ENCODE measurements at regions not wholly inside any gene's neighbourhood (a gene's known extent, or its start where the extent isn't known, plus 50 kb on each side); places are given as distances from the start of the nearest gene placed in this dataset.

GRCh38 chr11:42625757-42626665, 685.8 kb upstream of the API5 start:
- ATAC-seq, result no peak

- ATAC-seq, result no peak
These were observed 680.5 kb upstream of the API5 start for GRCh38 chr11:42631220-42631843.

GRCh38 chr11:42646959-42647358, 664.8 kb upstream of the API5 start:
- no peak for ATAC-seq

GRCh38 chr11:42647993-42648392, 663.8 kb upstream of the API5 start:
- no peak for ATAC-seq

- ATAC-seq, result no peak
These were observed 660.2 kb upstream of the API5 start for GRCh38 chr11:42651621-42652020.

GRCh38 chr11:42657169-42657568, 654.6 kb upstream of the API5 start:
- ATAC-seq, result no peak

GRCh38 chr11:42661942-42662341, 649.9 kb upstream of the API5 start:
- no peak for ATAC-seq

GRCh38 chr11:42669248-42669976, 642.4 kb upstream of the API5 start:
- no peak for ATAC-seq

GRCh38 chr11:42674436-42674835, 637.4 kb upstream of the API5 start:
- no peak for ATAC-seq

GRCh38 chr11:42707541-42707940, 604.3 kb upstream of the API5 start:
- ATAC-seq, result no peak

GRCh38 chr11:42709216-42709615, 602.6 kb upstream of the API5 start:
- ATAC-seq, result no peak

- ATAC-seq, result no peak
These were observed 598.5 kb upstream of the API5 start for GRCh38 chr11:42713279-42713678.

GRCh38 chr11:42713753-42714152, 598.0 kb upstream of the API5 start:
- ATAC-seq, result no peak

GRCh38 chr11:42720716-42721563, 590.9 kb upstream of the API5 start:
- ATAC-seq, result no peak

GRCh38 chr11:42727879-42728278, 583.9 kb upstream of the API5 start:
- ATAC-seq, result no peak

GRCh38 chr11:42762348-42762747, 549.4 kb upstream of the API5 start:
- no peak for ATAC-seq

- ATAC-seq, result no peak
These were observed 546.9 kb upstream of the API5 start for GRCh38 chr11:42764936-42765335.

GRCh38 chr11:42768576-42768975, 543.2 kb upstream of the API5 start:
- no peak for ATAC-seq

- no peak for ATAC-seq
These were observed 541.2 kb upstream of the API5 start for GRCh38 chr11:42770444-42771065.

GRCh38 chr11:42772886-42773285, 538.9 kb upstream of the API5 start:
- no peak for ATAC-seq

- no peak for ATAC-seq
These were observed 538.1 kb upstream of the API5 start for GRCh38 chr11:42773729-42774128.

GRCh38 chr11:42774567-42774966, 537.2 kb upstream of the API5 start:
- ATAC-seq, result no peak

Data from esophagus mucosa (tissue), 1 donor.